Skin epidermis (tissue), 12 donors: ENCODE measurements at regions not wholly inside any gene's neighbourhood (a gene's known extent, or its start where the extent isn't known, plus 50 kb on each side); places are given as distances from the start of the nearest gene placed in this dataset.
"Not testable (repeated sequence)": the region's sequence is repeated elsewhere in the genome, so short reads cannot be mapped to it uniquely, and the experiment has no call there.

Experiments used
- H3K27ac ChIP-seq, 21 experiments: fragments of 200-600 bp; sonication (generic) in 11 of 21; one replicate each; pipeline ENCODE4 v1.5.0; 2020; ENCODE audit warnings: mild to moderate bottlenecking in 3 of 21, inconsistent platforms in 2 of 21, moderate library complexity in 2 of 21
- H3K4me3 ChIP-seq, 7 experiments: fragments of 200-600 bp; sonication (generic) in 2 of 7; one replicate each; pipeline ENCODE4 v1.5.0; 2020; ENCODE audit warnings: inconsistent platforms in 2 of 7, mild to moderate bottlenecking in 2 of 7, moderate library complexity in 1 of 7

GRCh38 chr2:146990311-146991054 lies 854.3 kb upstream of the ACVR2A start:
- Histone ChIP-seq H3K4me3 (no peak overlapping the region), H3K27ac (no peak overlapping the region)

GRCh38 chr2:146989741-146990140 lies 855.1 kb upstream of the ACVR2A start:
- H3K4me3 ChIP-seq = no peak overlapping the region

DNA sequence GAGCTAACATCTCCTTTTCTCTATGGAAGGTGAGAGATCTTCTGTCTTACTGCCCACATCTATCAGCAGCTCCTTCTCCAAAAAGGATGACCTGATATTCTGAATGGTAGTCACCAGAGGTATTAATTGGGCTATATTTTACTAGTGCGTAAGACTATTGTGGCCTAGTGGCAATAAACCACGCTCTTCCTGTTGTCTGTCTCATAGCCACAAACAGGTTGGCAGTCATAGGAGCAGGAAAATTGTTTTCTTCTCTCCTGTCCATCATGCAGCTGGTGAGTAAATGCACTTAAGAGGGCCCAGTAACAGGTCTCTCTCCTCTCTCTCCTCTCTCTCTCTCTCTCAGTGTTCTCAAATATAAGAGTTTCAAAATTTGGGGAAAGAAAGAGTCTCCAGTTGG lies 856.8 kb upstream of the ACVR2A start:
- H3K4me3 ChIP-seq = no peak overlapping the region
- no peak overlapping the region for H3K27ac ChIP-seq

More at GRCh38 chr2:146989741-146990140, 855.1 kb upstream of the ACVR2A start:
- H3K27ac ChIP-seq = no peak overlapping the region

DNA sequence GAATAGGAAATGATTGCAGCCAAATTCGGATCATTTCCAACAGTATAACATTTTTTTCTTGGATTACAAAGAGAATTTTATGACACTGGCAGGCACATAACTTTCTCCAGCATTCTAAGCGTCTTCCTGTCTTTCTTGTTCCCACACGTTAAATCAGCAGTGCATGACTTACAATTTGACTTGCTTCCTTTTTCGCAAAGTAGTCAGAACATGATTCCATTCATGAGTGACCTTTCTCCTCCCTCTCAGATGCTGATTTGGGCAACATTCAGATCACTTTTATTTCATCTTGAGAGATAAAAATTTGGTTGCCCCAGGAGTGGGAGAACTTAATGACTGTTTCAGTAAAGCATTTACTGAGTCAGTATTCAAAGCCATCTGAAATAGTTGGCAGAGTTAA lies 858.7 kb upstream of the ACVR2A start:
- Histone ChIP-seq H3K4me3 (no peak overlapping the region), H3K27ac (peak overlapping the region in 5 of 21 experiments; percentile 22 to 73 (median 43))

DNA sequence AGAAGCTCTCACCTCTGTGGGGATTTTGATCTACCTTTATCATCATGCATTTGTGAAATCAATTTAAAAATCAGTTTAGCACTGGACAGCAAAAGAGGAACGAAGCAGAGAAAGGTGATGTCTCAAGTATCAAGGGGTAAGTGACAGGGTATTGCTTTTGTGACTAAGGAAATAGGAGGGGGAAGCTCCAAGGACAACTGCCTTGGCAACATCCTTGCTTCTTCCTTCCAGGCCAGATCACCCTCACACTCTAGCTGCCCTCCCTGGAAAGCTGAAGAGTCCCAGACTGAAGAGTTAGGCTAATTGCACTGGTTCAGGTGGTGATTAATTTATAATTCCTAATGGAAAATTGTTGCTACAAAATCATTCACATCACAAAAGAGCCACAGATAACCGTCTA lies 859.1 kb upstream of the ACVR2A start:
- Histone ChIP-seq H3K4me3 (no peak overlapping the region), H3K27ac (peak overlapping the region in 6 of 21 experiments; percentile 22 to 73 (median 40))

GRCh38 chr2:146984014-146984413 lies 860.8 kb upstream of the ACVR2A start:
- H3K4me3 ChIP-seq = no peak overlapping the region
- H3K27ac ChIP-seq = peak overlapping the region in 2 of 21 experiments; percentile 15 to 25

GRCh38 chr2:146982393-146982846 lies 862.4 kb upstream of the ACVR2A start:
- no peak overlapping the region for H3K4me3 ChIP-seq
- H3K27ac ChIP-seq = peak overlapping the region in 2 of 21 experiments; percentile 3 to 19

DNA sequence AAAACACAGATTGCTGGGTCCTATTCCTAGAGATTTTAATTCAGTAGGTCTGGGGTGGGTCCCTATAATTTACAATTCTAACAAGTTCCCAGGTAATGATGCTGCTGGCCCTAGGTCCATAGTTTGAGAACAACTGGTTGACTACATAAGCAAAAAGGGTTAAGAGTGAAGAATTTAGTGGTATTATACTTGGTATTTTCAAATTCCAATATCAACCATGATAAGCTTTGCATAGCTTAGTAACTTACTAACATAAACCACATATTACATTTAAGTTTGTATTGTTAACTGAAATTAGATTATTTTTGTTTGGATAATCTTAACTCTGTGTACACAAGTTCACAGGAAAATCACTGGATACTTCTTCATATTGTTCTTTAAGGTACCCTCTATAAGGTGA lies 862.9 kb upstream of the ACVR2A start:
- Histone ChIP-seq H3K27ac (peak overlapping the region in 1 of 21 experiments; percentile 28), H3K4me3 (no peak overlapping the region)

DNA sequence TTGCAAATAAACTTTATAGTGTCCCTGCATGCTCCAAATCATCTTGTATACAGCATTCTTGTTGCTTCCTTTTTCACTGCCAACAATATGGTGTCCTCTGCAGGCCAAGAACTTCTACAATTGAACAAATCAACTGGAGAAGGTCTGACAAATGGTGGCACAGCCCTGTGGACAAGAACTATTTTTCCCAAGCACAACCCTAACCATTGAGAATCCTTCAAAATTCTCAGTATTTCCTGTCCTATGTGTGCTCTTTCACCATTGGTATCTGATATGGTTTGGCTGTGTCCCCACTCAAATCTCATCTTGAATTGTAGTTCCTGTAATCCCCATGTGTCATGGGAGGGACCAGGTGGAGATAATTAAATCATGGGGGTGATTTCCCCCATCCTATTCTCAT lies 865.1 kb upstream of the ACVR2A start:
- H3K4me3 ChIP-seq = no peak overlapping the region
- no peak overlapping the region for H3K27ac ChIP-seq

GRCh38 chr2:146978577-146979555 lies 866.0 kb upstream of the ACVR2A start:
- no peak overlapping the region for H3K27ac ChIP-seq
- no peak overlapping the region for H3K4me3 ChIP-seq

GRCh38 chr2:146970981-146971380 lies 873.8 kb upstream of the ACVR2A start:
- H3K4me3 ChIP-seq, H3K27ac ChIP-seq: not testable (repeated sequence)

DNA sequence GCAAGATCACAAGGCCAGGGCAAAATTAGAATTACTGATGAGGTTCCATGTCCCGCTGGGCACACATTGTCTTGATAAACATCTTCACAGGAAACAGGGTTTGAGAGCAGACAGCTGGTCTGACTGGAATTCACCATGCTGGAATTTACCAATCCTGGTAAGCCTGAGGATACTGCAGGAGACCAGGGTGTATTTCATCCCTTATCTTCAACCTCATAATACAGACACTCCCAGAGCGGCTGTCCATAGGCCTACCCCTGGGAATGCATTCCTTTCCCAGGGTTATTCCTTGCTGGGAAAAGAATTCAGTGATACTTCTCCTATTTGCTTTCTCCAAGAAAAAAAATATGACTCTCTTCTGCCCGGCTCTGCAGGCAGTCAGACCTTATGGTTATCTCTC lies 875.1 kb upstream of the ACVR2A start:
- H3K27ac ChIP-seq, H3K4me3 ChIP-seq: not testable (repeated sequence)

DNA sequence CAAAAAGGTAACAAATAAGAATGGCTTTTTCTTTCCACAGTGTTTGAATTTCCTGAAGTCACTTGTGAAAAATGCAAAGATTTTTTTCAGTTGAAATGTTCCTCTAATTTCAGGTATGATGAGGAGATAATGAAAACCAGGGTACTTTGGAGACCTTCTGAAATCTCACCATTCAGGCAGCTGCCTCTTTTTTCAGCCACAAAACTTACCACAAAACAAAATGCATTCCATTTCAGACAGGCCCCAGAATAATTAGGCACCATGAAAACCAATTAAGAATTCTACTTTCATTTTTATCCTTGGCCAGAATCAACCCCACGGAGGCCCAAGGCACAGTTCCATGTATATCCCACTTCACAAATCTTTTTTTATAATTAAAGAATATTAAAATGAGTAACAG lies 880.3 kb upstream of the ACVR2A start:
- H3K27ac ChIP-seq = no peak overlapping the region
- H3K4me3 ChIP-seq = no peak overlapping the region

DNA sequence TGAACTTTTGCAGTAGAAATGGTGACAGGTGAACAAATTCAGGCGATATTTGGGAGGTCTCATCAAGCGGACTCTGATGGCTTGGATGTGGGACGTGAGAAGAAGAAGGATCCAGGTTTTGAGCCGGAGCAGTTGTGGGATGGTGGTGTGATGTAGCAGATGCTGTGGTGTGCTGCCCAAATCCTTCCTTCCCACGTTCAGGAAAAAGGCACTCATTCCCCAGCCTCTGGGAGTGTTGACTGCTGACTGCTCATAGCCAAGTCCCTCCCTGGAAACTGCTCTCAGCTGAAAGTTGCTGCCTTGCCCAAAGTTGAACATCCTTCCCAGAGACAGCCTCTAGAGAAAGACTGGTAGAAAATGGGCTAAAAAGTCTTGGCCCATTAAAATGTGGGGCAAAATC lies 890.3 kb upstream of the ACVR2A start:
- Histone ChIP-seq H3K4me3 (no peak overlapping the region), H3K27ac (no peak overlapping the region)

- Histone ChIP-seq H3K27ac (peak overlapping the region in 1 of 21 experiments; percentile 37), H3K4me3 (no peak overlapping the region)
Measured at GRCh38 chr2:146952696-146953095, 892.1 kb upstream of the ACVR2A start.

DNA sequence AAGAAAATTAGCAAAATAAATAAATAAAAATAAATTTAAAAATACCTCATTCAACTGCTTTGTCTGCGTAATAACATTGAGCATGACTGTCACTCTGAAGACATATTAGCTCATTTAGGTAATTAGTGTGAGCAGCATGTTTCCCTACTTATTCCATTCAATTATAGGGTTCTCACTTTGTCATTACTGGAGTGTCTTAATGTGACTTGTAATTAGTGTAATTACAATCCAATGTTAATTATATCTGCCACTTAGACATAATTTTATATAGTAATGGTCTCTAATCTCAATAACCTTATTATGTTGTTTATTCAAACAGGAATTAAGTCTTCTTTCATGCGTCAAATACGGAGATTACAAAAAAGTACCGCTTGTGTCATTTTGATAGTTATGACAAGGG lies 893.9 kb upstream of the ACVR2A start:
- Histone ChIP-seq H3K4me3 (no peak overlapping the region), H3K27ac (no peak overlapping the region)

DNA sequence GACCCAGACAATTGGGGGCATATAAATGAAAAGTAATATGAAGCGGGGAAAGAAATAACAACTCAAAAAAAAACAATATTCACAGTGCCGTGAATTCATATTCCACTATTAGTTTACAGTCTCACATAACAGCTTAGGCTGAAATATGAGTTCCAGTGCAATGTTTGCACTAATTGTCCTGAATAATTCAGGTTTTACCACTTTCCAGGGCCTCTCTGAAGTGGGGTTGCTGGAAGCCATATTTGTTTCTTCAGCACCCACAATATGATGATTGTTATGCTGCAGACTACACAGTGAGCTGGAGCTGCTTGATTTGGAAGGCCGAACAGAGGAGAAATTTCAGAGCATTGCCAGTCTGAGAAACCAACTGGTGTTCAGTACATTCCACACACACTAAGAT lies 894.5 kb upstream of the ACVR2A start:
- H3K27ac ChIP-seq = no peak overlapping the region
- H3K4me3 ChIP-seq = no peak overlapping the region

DNA sequence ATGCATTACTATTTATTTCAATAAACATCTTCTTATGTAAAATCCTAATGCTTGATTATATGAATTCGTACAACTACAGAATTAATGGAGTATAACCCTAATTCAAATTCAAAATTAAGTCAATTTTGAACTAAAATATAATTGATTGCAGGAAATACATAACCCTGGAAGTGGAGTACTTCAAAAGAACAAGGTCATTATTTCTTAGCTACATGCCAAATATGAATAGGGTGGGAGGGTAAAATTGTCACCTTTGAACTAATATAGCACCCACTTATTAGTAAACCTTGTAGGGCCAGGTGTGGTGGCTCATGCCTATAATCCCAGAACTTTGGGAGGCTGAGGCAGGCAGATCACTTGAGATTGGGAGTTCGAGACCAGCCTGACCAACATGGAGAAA lies 895.4 kb upstream of the ACVR2A start:
- Histone ChIP-seq H3K27ac (no peak overlapping the region), H3K4me3 (no peak overlapping the region)

- H3K4me3 ChIP-seq = no peak overlapping the region
Measured at GRCh38 chr2:146944601-146945000, 900.2 kb upstream of the ACVR2A start.

DNA sequence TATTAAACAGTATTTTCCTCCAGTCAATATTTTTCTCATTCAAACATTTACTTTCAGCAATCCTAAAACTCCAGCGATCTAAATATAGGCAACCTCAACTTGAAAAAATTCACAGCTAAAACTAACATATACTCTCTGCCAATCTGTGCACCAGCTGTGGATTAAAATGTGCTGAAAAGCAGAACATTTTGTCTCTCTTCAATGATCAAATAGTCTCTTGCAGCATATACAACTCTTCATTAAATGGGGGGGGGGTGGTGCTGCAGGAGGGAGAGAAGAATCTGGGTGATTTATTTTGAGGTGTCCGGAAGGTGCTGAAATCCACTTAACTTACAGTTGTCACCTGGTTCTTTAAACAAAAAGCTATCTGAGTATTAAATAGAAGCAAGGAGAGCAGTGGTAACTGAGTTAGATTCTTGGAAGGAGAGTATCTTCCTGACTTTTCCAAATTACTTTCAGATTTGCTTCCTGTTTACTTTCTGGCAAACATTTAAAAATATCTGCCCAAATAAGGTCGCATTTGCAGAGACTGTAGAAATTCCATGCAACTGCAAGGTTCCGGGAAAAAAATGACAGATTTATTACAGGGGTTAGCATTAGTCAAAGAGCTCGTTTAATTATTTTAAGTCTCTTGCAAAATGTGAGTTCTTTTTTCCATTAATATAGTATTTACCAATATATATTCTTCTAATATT lies 904.7 kb upstream of the ACVR2A start:
- H3K27ac ChIP-seq = peak overlapping the region in 7 of 21 experiments; percentile 7 to 72 (median 51)

More at GRCh38 chr2:146944601-146945000, 900.2 kb upstream of the ACVR2A start:
- H3K27ac ChIP-seq = no peak overlapping the region

More for the DNA sequence above, 904.7 kb upstream of the ACVR2A start:
- no peak overlapping the region for H3K4me3 ChIP-seq
